Testis (tissue), 2 donors: ENCODE measurements at regions not wholly inside any gene's neighbourhood (a gene's known extent, or its start where the extent isn't known, plus 50 kb on each side); places are given as distances from the start of the nearest gene placed in this dataset.

Source experiments
- DNase-seq: peaks from one replicate; pipeline ENCODE4 v3.0.0-alpha.2; 2019
- H3K27ac ChIP-seq, 2 donors: fragments of 200-600 bp; sonication (generic); one replicate each; pipeline ENCODE4 v1.5.1; 2019
- H3K27me3 ChIP-seq: fragments of 200-600 bp; sonication (generic); one replicate; pipeline ENCODE4 v1.5.1; 2019
- H3K36me3 ChIP-seq: fragments of 200-600 bp; sonication (generic); one replicate; pipeline ENCODE4 v1.5.1; 2017; ENCODE audit warnings: low read depth; ENCODE audit errors: missing control alignments
- H3K4me1 ChIP-seq: fragments of 200-600 bp; sonication (generic); one replicate; pipeline ENCODE4 v1.5.1; 2019
- H3K4me3 ChIP-seq, 2 donors: fragments of 200-600 bp; sonication (generic); one replicate each; pipeline ENCODE4 v1.5.1; 2017 to 2019
- H3K9me3 ChIP-seq: fragments of 200-600 bp; sonication (generic); one replicate; pipeline ENCODE4 v1.5.1; 2017
- POLR2A ChIP-seq: fragments of 450-650 bp; IDR thresholded peaks from one replicate; pipeline ENCODE4 v1.6.1; 2017; ENCODE audit warnings: antibody characterized with exemption, mild to moderate bottlenecking, moderate library complexity
- WGBS, 2 donors: methylation state at CpG; one replicate each; pipeline ENCODE4 v1.1.5; 2018; 5-methylcytosine and 5-hydroxymethylcytosine counted together
- intact Hi-C: fragments of 100-400 bp; cut with DNase I; formaldehyde crosslinking; loops from one replicate; pipeline ENCODE4 v1.15.1; 2023; ENCODE audit warnings: low total_unique reads
- TF ChIP-seq, protein P1 (sequence below), 3 experiments: fragments of 450-650 bp in 2 of 3; fragments of 200-600 bp in 1 of 3; sonication (generic) in 1 of 3; IDR thresholded peaks; one replicate each; pipeline ENCODE4 v1.5.1; 2016 to 2019; ENCODE audit warnings: antibody characterized with exemption in 3 of 3, mild to moderate bottlenecking in 2 of 3, moderate library complexity in 1 of 3

DNA sequence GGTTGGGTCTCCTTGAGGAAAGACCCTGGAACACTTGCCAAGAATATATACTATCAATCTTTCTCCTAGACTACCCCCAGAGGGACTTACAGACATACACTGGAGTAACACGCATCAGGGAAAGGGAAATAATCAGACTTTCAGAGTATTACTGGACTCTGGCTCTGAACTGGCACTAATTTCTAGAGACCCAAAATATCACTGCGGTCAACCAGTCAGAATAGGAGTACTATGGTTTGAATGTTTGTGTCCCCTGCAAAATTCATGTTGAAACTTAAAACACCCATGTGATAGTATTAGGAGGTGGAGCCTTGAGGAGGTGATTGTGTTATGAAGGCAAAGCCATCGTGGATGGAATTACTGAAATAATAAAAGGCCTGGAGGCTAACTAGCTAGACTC lies 323.7 kb downstream of the EN1 start:
- Histone ChIP-seq H3K9me3 (no peaks in the 10 kb centered on the region), H3K36me3 (no peaks in the 10 kb centered on the region), H3K4me1 (no peaks in the 10 kb centered on the region), H3K27ac (no peak overlapping the region), H3K27me3 (no peaks in the 10 kb centered on the region), H3K4me3 (no peak overlapping the region)
- WGBS, 2 donors: 82 to 91% methylated on average over 3 of the region's 3 CpGs
- intact Hi-C loops: no loop called here
- DNase-seq: no peak
- no peak for TF ChIP-seq POLR2A
- TF ChIP-seq, protein P1, sequence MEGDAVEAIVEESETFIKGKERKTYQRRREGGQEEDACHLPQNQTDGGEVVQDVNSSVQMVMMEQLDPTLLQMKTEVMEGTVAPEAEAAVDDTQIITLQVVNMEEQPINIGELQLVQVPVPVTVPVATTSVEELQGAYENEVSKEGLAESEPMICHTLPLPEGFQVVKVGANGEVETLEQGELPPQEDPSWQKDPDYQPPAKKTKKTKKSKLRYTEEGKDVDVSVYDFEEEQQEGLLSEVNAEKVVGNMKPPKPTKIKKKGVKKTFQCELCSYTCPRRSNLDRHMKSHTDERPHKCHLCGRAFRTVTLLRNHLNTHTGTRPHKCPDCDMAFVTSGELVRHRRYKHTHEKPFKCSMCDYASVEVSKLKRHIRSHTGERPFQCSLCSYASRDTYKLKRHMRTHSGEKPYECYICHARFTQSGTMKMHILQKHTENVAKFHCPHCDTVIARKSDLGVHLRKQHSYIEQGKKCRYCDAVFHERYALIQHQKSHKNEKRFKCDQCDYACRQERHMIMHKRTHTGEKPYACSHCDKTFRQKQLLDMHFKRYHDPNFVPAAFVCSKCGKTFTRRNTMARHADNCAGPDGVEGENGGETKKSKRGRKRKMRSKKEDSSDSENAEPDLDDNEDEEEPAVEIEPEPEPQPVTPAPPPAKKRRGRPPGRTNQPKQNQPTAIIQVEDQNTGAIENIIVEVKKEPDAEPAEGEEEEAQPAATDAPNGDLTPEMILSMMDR (IDR thresholded peaks at IDR 0.05): no peak

DNA sequence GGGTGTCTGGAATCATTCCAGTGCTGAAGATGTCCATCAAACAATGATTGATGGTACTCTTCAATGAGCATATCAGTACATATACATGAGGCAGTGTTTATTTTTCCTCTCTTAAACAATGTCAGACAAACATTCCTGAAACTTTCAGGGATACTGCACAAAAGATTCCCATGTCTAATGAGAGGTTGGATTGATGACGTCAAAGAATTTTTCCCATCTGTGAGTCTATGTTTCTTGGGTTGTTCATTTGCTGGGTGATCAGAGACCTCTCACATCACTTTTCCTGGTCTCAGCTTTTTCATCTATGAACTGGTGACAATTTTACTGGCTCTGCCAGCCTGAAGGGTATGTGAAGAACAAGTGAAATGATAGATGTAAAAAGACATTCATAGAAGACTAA lies 325.5 kb downstream of the EN1 start:
- Histone ChIP-seq H3K9me3 (no peaks in the 10 kb centered on the region), H3K36me3 (no peaks in the 10 kb centered on the region), H3K27ac (no peak overlapping the region), H3K4me1 (no peaks in the 10 kb centered on the region), H3K4me3 (no peak overlapping the region), H3K27me3 (no peaks in the 10 kb centered on the region)
- intact Hi-C loops: no loop called here
- 85 to 100% methylated on average over 1 of the region's 1 CpG for WGBS, 2 donors
- no peak for DNase-seq
- TF ChIP-seq, protein P1 (IDR thresholded peaks at IDR 0.05): no peak
- no peak for TF ChIP-seq POLR2A

DNA sequence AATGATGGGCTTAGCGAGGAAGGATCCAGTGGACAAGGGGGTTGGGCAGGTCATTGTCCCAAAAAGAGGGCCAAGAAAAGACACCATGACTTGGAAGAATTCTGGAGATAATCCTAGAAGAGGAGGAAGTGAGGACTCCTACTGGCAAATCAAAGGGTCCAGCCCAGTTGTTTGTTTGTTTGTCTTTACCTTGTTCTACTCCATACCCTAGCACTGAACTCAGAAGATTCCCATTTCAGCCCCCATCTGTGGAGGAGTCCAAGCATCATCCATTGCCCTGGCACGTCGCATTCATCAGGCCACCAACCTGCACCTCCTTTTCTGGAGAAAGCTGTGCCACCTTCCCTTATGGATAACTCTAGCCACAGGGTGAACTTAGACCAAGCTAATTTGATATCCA lies 326.2 kb downstream of the EN1 start:
- no peak for DNase-seq
- Histone ChIP-seq H3K36me3 (no peaks in the 10 kb centered on the region), H3K4me1 (no peaks in the 10 kb centered on the region), H3K27ac (no peak overlapping the region), H3K9me3 (no peaks in the 10 kb centered on the region), H3K4me3 (no peak overlapping the region), H3K27me3 (no peaks in the 10 kb centered on the region)
- 81 to 84% methylated on average over 3 of the region's 3 CpGs for WGBS, 2 donors
- TF ChIP-seq, protein P1 (IDR thresholded peaks at IDR 0.05): no peak
- no peak for TF ChIP-seq POLR2A
- intact Hi-C loops: no loop called here

DNA sequence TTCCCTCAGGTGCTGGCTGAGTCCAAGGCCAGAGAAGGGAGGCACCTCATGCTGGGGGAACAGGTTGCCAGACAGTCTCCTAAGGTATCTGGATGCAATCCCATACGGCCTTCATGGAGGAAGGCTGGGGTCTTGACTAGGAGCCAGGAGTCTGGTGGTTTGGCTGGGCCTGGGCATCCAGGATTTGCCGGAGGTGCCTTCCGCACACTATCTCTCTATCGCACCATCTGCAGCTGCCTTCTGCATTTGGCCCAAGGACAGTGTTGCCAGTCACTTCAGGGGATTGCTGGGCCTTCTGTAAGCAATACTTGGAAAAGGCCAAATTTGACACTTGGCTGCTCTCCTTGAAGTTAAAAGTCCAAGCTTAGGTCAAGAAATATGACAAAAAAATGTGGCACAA lies 327.2 kb downstream of the EN1 start:
- H3K4me3 ChIP-seq: no peak overlapping the region
- no peaks in the 10 kb centered on the region for H3K27me3 ChIP-seq
- no peak overlapping the region for H3K27ac ChIP-seq
- no peak for TF ChIP-seq POLR2A
- TF ChIP-seq, protein P1 (IDR thresholded peaks at IDR 0.05): no peak
- H3K4me1 ChIP-seq: no peaks in the 10 kb centered on the region
- intact Hi-C loops: no loop called here
- no peaks in the 10 kb centered on the region for H3K36me3 ChIP-seq
- WGBS, 2 donors: 83 to 96% methylated on average over 1 to 4 of the region's 4 CpGs
- no peak for DNase-seq
- H3K9me3 ChIP-seq: no peaks in the 10 kb centered on the region

DNA sequence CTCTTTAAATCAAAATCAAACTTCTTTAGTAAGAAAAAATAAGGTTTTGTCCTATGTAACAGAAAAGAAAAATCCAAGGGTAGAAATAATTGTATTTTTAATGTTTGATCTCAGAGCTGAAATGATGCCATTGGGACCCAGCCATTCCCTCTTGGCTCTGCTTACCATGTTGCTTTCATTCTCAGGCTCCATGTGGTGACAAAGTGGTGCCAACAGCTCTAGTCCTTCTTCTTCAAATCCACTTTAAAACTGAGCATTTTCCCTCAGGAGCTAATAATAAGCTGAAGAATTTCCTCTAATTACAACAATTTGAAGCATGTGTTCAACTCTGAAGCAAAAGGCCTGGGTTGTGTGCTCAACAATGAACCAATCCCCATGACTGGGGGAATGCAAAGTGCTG lies 327.9 kb downstream of the EN1 start:
- H3K36me3 ChIP-seq: no peaks in the 10 kb centered on the region
- H3K4me3 ChIP-seq: no peak overlapping the region
- H3K27me3 ChIP-seq: no peaks in the 10 kb centered on the region
- no peaks in the 10 kb centered on the region for H3K4me1 ChIP-seq
- no peak overlapping the region for H3K27ac ChIP-seq
- intact Hi-C loops: no loop called here
- no peak for DNase-seq
- H3K9me3 ChIP-seq: no peaks in the 10 kb centered on the region
- TF ChIP-seq, protein P1 (IDR thresholded peaks at IDR 0.05): no peak
- no peak for TF ChIP-seq POLR2A
